ENCODE measurements at regions not wholly inside any gene's neighbourhood (a gene's known extent, or its start where the extent isn't known, plus 50 kb on each side); places are given as distances from the start of the nearest gene placed in this dataset.

DNA sequence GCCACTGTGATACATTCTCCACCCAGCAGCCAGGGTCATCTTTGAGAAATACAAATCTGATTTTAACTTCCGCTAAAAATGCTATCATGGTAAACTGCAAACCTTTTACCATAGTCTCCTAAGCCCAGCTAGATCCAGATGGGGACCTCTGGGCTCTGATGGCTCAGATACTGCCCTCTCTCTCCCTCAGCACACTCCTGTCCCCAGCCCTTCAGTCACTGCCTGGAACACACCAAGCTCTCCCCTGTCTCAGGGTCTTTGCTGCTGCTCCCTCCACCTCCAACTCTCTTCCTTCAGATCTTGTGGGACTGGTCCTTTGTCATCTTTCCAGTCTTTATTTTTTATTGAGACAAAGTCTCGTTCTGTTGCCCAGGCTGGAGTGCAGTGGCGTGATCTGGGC lies 65.1 kb downstream of the SPRY4 start:
- no peak for TF ChIP-seq POLR2AphosphoS5 (IDR thresholded peaks at IDR 0.05; ENCODE audit: low read depth, low read length)
- no peak for TF ChIP-seq TAF1 (IDR thresholded peaks at IDR 0.05; ENCODE audit: borderline replicate concordance, insufficient read depth, low read length)
- no peak for TF ChIP-seq SIN3A (IDR thresholded peaks at IDR 0.05; ENCODE audit: borderline replicate concordance, insufficient read depth, low read length)
- TF ChIP-seq, protein P1, sequence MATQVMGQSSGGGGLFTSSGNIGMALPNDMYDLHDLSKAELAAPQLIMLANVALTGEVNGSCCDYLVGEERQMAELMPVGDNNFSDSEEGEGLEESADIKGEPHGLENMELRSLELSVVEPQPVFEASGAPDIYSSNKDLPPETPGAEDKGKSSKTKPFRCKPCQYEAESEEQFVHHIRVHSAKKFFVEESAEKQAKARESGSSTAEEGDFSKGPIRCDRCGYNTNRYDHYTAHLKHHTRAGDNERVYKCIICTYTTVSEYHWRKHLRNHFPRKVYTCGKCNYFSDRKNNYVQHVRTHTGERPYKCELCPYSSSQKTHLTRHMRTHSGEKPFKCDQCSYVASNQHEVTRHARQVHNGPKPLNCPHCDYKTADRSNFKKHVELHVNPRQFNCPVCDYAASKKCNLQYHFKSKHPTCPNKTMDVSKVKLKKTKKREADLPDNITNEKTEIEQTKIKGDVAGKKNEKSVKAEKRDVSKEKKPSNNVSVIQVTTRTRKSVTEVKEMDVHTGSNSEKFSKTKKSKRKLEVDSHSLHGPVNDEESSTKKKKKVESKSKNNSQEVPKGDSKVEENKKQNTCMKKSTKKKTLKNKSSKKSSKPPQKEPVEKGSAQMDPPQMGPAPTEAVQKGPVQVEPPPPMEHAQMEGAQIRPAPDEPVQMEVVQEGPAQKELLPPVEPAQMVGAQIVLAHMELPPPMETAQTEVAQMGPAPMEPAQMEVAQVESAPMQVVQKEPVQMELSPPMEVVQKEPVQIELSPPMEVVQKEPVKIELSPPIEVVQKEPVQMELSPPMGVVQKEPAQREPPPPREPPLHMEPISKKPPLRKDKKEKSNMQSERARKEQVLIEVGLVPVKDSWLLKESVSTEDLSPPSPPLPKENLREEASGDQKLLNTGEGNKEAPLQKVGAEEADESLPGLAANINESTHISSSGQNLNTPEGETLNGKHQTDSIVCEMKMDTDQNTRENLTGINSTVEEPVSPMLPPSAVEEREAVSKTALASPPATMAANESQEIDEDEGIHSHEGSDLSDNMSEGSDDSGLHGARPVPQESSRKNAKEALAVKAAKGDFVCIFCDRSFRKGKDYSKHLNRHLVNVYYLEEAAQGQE (IDR thresholded peaks at IDR 0.05; ENCODE audit: insufficient read depth in 1 of 2, low read depth in 2 of 2, low read length in 2 of 2): no peak
- TF ChIP-seq FOXP2 (optimal IDR thresholded peaks at IDR 0.05; ENCODE audit: borderline replicate concordance, extremely low read depth, extremely low read length, insufficient read depth): no peak

DNA sequence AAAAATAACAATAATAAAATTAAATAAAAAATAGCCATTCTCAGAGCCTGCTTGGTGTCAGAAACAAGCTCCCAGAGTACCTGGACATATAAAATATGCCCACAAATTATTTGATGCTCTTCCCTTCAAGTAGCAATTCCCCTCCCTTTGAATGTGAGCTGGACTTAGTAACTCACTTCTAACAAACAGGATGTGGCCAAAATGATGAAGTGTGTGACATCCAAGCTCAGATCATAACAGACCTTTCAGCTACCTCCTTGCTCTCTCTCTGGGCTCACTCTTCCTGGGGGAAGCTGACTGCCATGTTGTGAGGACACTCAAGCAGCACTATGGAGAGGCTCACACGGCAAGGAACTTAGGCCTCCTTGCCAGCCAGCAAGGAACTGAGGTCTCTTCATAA lies 69.0 kb downstream of the SPRY4 start:
- no peak for TF ChIP-seq SIN3A (IDR thresholded peaks at IDR 0.05; ENCODE audit: borderline replicate concordance, insufficient read depth, low read length)
- TF ChIP-seq, protein P1 (IDR thresholded peaks at IDR 0.05; ENCODE audit: insufficient read depth in 1 of 2, low read depth in 2 of 2, low read length in 2 of 2): no peak
- no peak for TF ChIP-seq TAF1 (IDR thresholded peaks at IDR 0.05; ENCODE audit: borderline replicate concordance, insufficient read depth, low read length)
- TF ChIP-seq POLR2AphosphoS5 (IDR thresholded peaks at IDR 0.05; ENCODE audit: low read depth, low read length): no peak
- TF ChIP-seq FOXP2 (optimal IDR thresholded peaks at IDR 0.05; ENCODE audit: borderline replicate concordance, extremely low read depth, extremely low read length, insufficient read depth): no peak

DNA sequence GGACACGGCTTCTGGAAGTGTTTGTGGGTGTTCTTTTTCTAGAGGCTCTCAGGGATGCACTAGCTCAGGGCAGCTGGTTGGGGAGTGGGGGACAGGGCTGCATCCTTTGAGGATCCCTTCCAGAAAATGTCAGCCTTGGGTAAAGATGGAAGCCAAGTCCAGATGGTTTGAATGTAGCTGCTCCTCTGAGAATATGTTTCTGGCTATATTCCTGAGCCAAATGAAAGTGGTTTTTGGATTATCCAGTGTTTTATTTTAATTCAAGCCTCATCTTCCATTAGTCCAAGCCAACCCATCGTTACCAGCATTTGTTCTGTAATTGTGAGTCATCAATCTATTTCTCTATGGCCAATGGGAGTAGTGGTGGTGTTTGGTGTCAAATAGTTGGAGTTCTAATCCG lies 70.4 kb downstream of the SPRY4 start:
- no peak for TF ChIP-seq TAF1 (IDR thresholded peaks at IDR 0.05; ENCODE audit: borderline replicate concordance, insufficient read depth, low read length)
- TF ChIP-seq POLR2AphosphoS5 (IDR thresholded peaks at IDR 0.05; ENCODE audit: low read depth, low read length): no peak
- no peak for TF ChIP-seq FOXP2 (optimal IDR thresholded peaks at IDR 0.05; ENCODE audit: borderline replicate concordance, extremely low read depth, extremely low read length, insufficient read depth)
- TF ChIP-seq SIN3A (IDR thresholded peaks at IDR 0.05; ENCODE audit: borderline replicate concordance, insufficient read depth, low read length): no peak
- TF ChIP-seq, protein P1 (IDR thresholded peaks at IDR 0.05; ENCODE audit: insufficient read depth in 1 of 2, low read depth in 2 of 2, low read length in 2 of 2): no peak

DNA sequence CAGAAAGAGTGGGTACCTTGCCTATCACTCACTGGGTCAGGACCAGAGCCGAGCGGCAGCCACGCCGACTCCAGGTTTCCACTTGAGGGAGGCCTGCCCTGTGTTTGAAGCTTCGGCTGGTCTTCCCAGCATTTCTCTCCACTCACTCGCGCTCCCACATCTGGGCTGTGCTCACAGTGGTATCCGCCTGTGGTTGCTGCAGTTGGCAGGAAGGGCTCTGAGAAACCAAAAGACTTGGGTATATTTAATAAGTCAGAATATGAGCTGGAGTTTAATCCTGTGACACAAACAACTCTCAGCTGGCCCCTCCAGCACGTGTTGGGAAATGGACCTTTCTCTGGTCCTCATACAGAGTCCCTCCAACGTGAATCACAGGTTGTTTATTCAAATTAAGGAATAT lies 70.9 kb downstream of the SPRY4 start:
- TF ChIP-seq FOXP2 (optimal IDR thresholded peaks at IDR 0.05; ENCODE audit: borderline replicate concordance, extremely low read depth, extremely low read length, insufficient read depth) (no peak), TAF1 (IDR thresholded peaks at IDR 0.05; ENCODE audit: borderline replicate concordance, insufficient read depth, low read length) (no peak)

DNA sequence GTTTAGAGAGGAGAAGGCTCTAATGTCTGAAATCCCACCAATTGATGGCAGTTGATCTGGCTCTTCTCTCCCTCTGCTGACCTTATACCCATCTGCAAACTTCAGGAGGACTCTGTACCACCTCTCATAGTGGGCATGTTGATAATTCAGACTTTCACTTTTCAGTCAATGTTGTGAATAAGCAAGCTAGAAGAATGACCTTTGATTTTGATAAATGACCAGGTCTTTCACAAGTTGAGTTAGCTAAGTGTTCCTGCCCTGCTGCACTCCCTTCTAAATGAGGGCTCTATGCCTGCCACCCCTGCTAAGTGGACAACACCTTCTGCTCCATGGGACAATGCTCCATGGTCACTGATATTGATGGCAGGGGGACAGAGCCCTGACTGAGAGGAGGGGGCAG lies 74.7 kb downstream of the SPRY4 start:
- TF ChIP-seq TAF1 (IDR thresholded peaks at IDR 0.05; ENCODE audit: borderline replicate concordance, insufficient read depth, low read length): no peak
- TF ChIP-seq FOXP2 (optimal IDR thresholded peaks at IDR 0.05; ENCODE audit: borderline replicate concordance, extremely low read depth, extremely low read length, insufficient read depth): no peak
- no peak for TF ChIP-seq SIN3A (IDR thresholded peaks at IDR 0.05; ENCODE audit: borderline replicate concordance, insufficient read depth, low read length)
- TF ChIP-seq, protein P1 (IDR thresholded peaks at IDR 0.05; ENCODE audit: insufficient read depth in 1 of 2, low read depth in 2 of 2, low read length in 2 of 2): no peak
- TF ChIP-seq POLR2AphosphoS5 (IDR thresholded peaks at IDR 0.05; ENCODE audit: low read depth, low read length): no peak
